PFSK-1 (cell line): ENCODE measurements at regions not wholly inside any gene's neighbourhood (a gene's known extent, or its start where the extent isn't known, plus 50 kb on each side); places are given as distances from the start of the nearest gene placed in this dataset.

Experiments used
- POLR2AphosphoS5 ChIP-seq: IDR thresholded peaks from 2 replicates; pipeline ENCODE4 v1.6.1; 2012; ENCODE audit warnings: low read depth, mild to moderate bottlenecking, control low read depth, low read length, moderate library complexity
- REST ChIP-seq, 2 experiments: IDR thresholded peaks; 2 replicates each; pipeline versions ENCODE4 v1.6.1 to v1.8.0; 2011 to 2012; ENCODE audit warnings: low read depth in 2 of 2, low read length in 2 of 2, control low read depth in 1 of 2, inconsistent platforms in 1 of 2, mild to moderate bottlenecking in 1 of 2, moderate library complexity in 1 of 2; ENCODE audit not compliant: insufficient read depth in 1 of 2
- SIN3A ChIP-seq: IDR thresholded peaks from 2 replicates; pipeline ENCODE4 v1.6.1; 2012; ENCODE audit warnings: mild to moderate bottlenecking, low read length, moderate library complexity, borderline replicate concordance; ENCODE audit not compliant: insufficient read depth
- TAF1 ChIP-seq: IDR thresholded peaks from 2 replicates; pipeline ENCODE4 v1.6.1; 2012; ENCODE audit warnings: low read length, control low read depth, borderline replicate concordance; ENCODE audit not compliant: insufficient read depth

GRCh38 chr9:86434039-86434726 lies 80.0 kb upstream of the TUT7 start:
- TF ChIP-seq TAF1 (no peak), POLR2AphosphoS5 (no peak), REST (IDR thresholded peaks at IDR 0.05; ENCODE audit: insufficient read depth in 1 of 2, low read depth in 2 of 2, low read length in 2 of 2) (no peak), SIN3A (no peak)
